GM19324 (cell line): ENCODE measurements at regions not wholly inside any gene's neighbourhood (a gene's known extent, or its start where the extent isn't known, plus 50 kb on each side); places are given as distances from the start of the nearest gene placed in this dataset.
"Not testable (repeated sequence)": the region's sequence is repeated elsewhere in the genome, so short reads cannot be mapped to it uniquely, and the experiment has no call there.

Experiments
- ATAC-seq: cut with Tn5 transposase; IDR thresholded peaks from one replicate; pipeline ENCODE4 v1.9.1; 2021; ENCODE audit warnings: mild to moderate bottlenecking, moderate library complexity; ENCODE audit not compliant: unreplicated experiment, low FRiP score

DNA sequence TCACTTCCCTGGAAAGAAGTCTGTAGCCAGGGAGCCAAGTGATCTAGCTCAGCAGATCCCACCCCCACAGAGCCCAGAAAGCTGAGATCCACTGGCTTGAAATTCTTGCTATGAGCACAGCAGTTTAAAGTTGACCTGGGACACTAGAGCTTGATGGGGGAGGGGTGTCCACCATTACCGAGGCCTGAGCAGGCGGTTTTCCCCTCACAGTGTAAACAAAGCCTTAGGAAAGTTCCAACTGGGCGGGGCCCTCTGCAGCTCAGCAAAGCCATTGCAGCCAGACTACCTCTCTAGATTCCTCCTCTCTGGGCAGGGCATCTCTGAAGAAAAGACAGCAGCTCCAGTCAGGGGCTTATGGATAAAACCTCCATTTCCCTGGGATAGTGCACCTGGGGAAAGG is 887.2 kb upstream of the LRATD1 start:
- no peak for ATAC-seq

DNA sequence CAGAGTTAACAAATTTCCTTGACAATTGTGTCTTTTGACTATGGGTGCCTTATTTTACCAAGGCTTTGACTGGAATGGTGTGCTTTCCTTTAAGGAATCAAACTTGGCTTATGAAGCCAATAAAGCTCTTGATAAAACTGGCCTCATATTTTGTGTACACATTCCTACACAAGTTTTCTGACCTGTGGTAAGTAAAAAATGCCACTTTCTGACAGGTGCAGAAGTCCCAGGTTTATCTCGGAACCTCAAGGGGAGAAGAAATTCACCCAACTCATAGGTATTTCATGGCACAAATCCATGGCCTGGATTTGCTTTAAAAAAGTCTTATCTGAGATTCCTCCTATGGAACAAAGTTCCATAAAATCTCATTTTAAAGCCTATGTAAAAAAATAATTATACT is 880.6 kb upstream of the LRATD1 start:
- no peak for ATAC-seq

DNA sequence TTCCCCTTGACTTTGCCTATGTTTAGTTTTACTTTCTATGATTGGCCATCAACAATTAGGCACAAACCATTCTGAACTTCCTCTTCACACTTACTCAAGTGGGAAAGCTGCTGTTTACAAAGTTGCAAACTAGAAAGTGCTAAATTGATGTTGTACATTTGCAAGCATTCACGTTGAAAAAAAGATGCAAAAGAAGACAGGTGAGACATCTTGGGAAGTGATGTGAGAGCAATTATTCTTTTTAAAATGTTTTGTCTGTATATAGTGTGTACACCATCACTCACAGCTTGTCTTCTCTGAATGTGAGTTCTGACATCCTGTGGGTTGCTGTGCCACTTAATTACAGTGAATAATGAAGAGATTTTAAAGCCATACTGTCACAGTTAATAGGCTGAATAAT is 874.1 kb upstream of the LRATD1 start:
- ATAC-seq = peak; percentile 70

DNA sequence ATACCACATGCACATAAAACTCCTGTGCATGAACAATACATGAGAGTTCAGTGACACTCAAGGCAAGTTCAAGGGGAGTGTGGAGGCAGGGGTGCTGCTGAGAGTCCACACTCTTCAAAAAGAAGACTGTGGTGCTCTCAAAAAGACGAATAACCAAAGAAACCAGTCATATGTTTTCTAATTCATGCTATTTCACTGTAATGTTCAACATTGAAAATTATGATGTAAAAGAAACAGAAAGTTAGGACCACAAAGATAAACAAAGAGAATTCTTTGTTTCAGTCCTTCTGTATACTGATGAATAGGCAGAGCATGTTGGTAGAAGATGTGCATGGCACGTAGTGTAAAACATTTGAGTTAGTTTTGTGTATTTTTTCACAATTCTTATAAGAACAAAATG is 864.2 kb upstream of the LRATD1 start:
- ATAC-seq = no peak

DNA sequence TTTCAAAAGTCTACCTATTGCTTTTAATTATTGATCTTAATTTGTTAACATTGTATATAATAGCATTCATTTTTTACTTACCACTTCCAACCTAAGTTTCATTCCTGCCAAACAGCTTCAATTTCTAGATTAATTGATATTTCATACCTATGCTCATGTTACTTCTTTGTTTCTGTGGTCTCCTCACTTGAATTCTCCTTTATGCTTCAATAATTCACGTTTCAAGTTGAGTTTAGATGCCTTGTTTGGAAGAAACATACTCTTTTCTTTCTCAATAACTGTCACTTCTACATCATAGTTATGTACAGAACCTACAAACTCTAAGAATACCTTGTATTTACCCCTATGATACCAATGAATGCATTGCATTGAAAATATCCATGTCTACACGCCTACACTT is 862.2 kb upstream of the LRATD1 start:
- ATAC-seq = no peak

DNA sequence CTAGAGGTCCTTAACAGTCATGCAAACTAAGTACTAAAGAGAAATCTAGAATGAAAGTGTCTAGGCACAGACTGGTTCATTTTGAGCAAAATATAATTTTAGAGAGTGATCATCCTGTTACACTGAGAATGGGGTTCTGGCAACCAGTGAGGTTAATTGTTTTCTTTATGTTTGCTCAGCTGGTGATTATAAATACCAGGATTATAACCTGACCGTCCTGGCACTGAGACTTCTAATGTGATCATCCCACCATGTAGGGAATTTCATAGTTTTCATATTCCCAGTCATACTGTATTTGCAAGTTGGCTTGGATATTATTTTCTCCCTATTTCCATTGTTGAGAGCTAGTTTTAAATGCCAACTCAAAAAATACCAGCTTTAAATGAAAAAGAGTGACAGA is 852.5 kb upstream of the LRATD1 start:
- no peak for ATAC-seq

DNA sequence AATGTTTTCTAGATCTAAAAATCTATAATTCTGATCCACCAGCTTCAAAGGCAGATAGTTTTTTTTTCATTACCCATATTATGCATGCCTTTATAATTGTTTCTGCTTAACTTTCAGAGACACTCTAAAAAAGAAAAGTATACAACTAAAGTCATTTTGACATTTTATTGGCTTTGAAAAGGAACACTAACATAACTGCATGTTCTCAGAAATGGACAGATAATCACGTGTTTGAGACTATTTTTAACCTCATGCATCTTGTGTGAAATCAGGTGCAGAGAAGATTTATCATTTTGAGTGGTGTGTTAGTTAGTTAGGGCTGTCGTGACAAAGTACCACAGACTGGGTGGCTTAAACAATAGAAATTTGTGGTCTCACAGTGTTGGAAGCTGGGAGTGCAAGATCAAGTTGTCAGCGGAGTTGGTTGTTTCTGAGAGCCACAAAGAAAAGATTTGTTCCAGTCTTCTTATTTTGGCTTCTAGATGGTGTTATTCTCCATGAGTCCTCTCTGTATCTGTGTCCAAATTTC is 841.4 kb upstream of the LRATD1 start:
- no peak for ATAC-seq

DNA sequence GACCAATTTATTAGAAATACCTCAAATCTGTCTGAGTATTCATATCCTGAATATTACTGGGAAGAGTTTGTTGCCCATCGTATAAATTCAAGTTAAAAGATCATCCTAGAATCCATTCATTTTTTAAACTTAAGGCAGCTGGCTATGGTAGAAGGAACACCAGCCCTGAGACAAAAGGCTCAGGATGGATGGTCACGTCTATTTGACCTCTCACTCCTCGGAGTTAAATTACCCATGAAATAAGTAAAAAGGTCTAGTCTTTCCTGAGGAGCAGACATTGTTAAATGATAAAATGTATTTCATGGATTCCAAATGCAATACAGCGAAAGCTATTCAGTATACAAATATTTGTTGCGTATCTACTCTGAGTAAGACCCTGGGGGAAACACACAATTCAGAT is 826.0 kb upstream of the LRATD1 start:
- no peak for ATAC-seq

DNA sequence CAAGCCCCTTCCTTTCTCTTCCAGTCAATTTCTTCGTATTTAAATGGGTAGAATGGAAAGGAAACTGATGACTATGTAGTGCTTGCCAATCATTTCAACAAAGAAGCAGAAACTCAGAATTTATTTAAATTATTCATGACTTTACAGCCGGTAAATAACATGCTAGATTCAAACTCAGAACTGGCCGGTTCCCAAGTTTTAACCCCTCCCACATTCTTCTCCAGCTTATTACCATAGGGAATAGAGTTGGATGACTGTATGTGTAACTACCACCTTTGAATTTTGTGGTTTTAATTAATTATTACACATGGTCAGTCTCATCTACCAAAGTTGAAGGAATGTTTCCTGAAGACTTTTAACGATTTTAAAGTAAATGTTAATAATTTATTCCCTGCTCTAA is 819.3 kb upstream of the LRATD1 start:
- no peak for ATAC-seq

DNA sequence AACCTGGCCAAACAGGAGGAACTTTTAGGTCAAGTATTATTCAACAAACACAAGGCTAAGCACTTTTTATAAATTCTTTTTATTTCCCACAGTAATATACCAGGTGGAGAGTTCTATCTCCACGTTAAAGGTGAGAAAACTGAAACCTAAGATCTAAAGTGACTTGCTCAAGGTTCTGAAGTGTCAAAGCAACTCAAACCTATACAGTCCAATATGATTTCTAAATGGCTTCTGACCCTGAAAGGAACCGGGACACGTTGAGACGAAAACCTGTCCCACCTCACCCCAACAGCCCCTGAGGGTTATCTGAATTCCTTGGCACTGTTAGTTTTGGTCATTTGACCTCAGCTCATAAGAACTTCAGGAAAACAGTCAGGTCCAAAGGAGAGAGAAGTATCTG is 814.5 kb upstream of the LRATD1 start:
- ATAC-seq = no peak

DNA sequence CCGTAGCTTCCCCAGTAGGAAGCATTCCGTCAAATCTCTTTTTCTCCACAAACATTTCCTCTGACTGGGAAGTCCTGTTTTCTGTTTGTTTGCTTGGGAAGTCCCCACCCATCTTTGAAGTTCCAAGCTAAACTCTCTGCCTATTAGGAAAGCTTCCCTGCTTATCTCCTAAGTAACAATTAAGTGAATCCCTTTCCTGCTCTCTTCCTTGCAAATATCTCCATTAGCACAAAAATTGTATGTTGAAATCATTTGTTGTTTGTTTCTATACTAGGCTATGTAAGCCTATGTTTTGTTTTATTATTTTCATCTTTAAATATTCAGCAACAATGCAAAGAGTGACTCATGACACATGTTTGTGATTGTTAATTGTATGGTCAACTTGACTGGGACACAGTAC is 812.6 kb upstream of the LRATD1 start:
- no peak for ATAC-seq

DNA sequence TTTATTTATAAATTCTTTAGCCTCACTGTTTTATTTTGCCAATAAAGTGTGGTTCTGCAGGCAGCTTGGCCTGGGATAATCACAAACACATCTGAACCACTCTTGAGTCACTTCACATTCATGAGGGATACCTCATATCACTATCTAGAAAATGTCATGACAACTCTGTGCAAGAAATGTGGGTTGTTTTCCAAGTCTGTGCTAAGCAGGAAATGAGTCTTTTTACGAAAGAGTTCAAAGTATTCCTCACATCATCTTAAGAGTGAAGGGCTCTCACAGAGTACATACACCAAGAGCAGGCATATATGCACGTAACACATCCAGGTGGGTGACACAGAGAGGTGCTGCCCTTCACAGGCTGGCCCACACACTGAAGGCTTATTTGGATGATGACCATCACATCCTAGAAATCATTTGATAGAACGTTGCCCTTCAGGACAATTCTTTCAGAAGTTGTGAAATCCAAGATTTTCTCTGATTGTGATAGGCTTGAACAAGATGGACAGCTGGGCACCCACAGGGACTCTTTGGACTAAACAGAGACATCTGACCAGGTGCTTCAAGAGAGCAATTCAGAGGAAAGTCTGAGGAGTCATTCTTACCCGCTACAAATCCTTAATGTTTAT is 811.1 kb upstream of the LRATD1 start:
- no peak for ATAC-seq

DNA sequence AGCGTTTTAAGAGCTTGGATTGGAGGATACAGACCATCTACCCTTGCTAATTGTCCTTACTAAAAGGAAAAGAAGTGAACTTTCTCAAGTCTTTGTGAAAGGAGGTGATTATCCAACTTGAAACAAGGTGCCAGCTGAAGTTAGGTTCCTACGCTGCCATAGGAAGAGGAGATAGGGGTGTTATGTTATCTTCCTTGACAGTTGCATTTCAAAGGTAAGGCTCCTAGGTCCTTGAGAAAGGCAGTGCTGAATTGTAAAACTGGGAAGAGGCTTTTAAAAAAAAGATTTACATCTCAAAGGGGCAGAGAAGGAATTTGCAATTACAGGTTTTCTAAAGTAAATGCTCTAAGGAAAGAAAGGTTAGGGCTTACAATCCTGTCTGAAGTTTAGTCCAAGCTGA is 810.2 kb upstream of the LRATD1 start:
- no peak for ATAC-seq

DNA sequence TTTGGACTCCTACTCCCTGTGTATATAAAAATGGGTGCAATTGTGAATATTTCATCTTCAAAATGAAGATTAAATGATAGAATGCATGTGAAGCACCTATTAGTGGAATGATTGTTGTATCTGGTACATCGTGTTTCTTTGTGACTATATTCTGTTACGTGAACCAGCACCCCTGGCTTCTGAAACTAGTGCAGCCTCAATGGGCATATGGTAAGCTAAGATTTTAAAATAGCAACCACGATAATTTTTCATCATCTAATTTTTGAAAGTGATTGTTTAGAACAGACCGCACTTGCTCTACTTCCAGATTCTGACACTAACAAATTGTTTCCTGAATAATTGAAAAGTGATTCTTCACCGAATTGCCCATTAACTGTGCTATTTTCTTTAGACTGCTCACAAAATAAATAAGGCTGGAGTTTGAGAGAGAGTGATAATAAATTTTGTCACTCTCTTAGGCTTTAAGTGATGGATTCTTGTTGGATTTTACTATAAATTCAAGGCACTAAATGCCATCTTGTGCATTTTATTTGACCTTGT is 806.1 kb upstream of the LRATD1 start:
- no peak for ATAC-seq

DNA sequence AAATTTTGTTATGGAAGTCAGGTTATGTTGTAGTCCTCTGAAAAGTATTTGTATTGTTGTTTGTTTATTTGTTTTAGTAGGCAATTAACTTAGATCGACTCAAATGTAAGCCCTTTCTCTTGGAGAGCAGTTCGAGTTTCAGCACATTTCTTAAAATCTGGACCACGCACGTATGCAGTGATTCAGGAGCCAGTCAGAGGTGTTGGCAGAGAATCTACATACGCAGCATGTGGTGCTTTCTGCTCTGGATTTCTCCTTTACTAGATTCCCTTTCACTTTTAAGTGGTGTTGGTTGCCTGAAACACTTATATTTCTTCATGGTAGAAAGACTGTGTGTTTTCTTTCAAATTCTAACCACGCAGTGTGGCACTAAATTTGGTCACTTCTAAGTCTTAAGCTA is 773.9 kb upstream of the LRATD1 start:
- no peak for ATAC-seq

DNA sequence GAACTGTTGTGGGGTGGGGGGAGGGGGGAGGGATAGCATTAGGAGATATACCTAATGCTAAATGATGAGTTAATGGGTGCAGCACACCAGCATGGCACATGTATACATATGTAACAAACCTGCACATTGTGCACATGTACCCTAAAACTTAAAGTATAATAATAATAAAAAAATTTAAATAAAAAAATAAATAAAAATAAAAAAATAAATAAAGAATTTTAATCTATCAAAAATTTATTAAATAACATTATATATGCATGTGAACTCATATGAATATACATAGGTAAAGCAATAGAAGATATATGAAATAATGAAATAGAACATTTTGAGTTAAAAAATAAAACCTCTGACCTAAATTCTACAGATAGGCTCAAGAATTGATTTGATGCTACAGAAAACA is 764.2 kb upstream of the LRATD1 start:
- not testable (repeated sequence) for ATAC-seq

DNA sequence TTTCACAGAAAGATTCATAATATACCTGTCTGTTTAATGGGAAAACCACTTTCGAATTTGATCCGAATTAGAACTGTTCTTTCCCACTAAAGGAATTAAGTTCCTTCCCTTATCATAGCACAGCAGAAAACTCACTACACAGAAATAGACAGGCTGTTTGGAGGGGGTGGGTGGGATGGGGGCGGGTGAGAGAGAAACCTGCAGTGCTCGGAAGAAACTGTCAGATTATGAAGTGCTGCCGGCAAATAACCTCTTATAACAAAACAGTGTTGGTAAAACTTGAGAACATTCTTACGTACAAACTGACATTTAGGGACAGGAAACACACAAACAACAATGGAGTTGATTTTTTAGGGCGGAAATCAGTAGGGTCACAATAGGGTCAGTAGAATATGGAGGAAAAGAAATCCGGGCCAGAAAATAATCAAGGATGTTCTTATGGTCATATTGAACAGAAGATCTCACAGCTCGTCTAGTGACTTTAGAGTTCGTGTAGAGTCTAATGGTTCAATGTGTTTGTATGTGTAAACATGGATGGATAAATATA is 756.0 kb upstream of the LRATD1 start:
- ATAC-seq = no peak

DNA sequence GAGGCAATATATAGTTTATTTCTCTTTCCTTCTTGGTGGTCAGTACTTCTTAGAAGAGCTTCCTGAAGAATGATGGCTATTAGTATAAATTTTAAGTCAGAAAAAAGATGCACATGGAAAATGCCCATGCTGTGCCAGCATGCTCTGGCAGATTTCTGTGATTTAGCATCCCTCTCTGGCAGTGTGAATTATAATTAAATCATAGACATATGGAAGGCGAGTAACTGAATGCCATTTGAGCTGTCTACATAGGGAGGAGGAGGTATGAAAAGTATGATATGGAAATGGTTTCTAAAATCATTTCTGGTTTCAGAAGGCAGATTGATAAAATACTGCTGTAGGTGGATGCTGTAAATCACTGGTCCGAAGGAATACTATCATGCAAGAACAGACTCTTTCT is 754.9 kb upstream of the LRATD1 start:
- no peak for ATAC-seq

DNA sequence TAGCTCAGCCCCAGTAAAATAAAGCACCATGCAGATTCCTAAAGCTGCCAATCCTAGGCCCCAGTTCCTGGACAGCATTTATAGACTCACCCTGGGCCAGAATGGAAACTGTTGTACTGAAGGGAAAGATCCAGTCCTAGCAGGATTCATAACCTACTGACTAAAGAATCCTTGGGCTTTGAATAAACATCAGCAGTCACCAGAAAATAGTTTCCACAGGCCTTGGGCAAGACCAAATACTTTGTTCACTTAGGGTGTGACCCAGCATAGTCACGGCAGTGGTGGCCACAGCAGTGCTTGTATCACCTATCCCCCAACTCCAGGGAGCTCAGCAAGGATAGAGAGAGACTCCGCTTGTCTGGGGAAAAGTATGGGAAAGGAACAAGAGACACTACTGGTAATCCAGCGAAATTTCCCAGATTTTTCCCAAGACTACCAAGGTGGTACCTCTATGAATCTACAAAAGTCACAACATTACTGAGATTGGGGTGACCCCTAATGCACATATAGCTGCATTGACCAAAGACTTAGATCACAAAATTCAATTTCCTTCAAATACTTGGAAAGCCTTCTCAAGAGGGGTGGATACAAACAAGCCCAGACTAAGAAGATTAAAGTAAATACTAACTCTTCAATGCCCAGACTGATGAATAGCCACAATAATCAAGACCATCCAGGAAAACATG is 748.1 kb upstream of the LRATD1 start:
- no peak for ATAC-seq

DNA sequence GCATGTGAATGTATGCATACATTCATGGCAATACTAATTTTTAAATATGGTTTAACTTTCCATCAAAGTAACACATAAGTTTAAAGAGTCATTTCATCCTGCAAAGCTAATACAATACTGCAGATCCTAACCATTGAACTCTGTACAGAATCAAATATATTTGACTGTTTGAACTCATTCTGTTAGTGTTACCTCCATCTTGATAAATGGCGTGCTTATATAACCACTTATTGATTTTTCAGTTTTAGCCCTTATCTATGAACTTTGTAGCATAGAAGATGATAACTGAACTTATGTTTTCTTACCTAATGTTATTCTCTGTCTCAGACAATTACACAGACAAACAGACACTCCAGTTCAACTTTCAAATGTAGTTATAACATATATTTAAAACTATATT is 731.0 kb upstream of the LRATD1 start:
- no peak for ATAC-seq

DNA sequence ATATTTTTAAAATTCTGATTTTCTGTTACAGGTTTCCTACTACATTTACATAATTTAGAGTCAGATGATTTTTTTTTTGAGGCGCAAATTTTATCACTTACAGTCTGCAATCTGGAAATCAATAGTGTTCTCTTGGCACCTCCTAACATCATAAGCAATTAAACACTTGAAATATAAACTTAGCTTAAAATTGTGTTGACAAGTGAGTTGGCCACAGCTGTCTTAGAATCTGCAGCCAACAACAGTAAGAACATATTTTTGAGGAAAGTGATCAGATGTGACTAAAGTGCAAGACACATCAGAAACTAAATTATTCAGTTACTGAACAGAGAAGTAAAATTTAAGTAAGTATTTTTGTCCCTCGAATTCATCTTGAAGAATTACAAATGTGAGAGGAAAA is 726.7 kb upstream of the LRATD1 start:
- ATAC-seq = no peak

DNA sequence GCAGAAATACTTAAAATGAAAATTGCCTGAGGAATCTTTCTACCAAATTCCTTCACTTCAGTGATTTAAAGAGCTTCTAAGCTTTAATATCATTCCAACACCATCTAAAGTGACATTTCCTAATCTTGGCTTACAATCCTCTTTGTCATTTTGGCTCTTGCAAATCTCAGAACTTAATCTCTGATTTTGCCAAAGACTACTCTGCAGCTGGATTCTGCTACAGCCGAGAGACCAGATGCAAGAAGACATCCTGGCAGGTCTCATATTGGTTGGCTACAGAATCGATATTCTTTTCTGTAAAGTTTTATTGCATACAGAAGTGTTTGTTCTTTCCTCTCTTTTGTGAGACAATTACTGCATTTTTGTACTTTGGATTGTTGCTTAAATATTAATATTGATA is 716.5 kb upstream of the LRATD1 start:
- ATAC-seq = no peak
